HEK293 (cell line): ENCODE measurements at regions not wholly inside any gene's neighbourhood (a gene's known extent, or its start where the extent isn't known, plus 50 kb on each side); places are given as distances from the start of the nearest gene placed in this dataset.

Experiments used
- CTCF ChIA-PET: fragments of 350-600 bp; formaldehyde crosslinking; extraction: SDS; loops from one replicate; lab custom pipeline; 2021; ENCODE audit warnings: antibody characterized with exemption; lab: Yijun Ruan, JAX
- POLR2A ChIA-PET: fragments of 300-600 bp; formaldehyde crosslinking; extraction: SDS; loops from one replicate; lab custom pipeline; 2020; ENCODE audit warnings: antibody characterized with exemption, inconsistent platforms; lab: Yijun Ruan, JAX
- H3K27ac ChIP-seq: fragments of 200-500 bp; sonication (Bioruptor generic); 2 replicates; pipeline ENCODE4 v1.5.1; 2014; ENCODE audit warnings: low read depth, low read length, control low read depth, inconsistent platforms; ENCODE audit errors: extremely low read depth
- H3K36me3 ChIP-seq, 2 experiments: fragments of 200-500 bp in 1 of 2; sonication (Bioruptor generic) in 1 of 2; 1 replicate in 1 of 2; 2 replicates in 1 of 2; pipeline ENCODE4 v1.5.1; 2014 to 2017; ENCODE audit warnings: inconsistent platforms in 2 of 2, low read length in 2 of 2; ENCODE audit not compliant: control insufficient read depth in 2 of 2, insufficient read depth in 1 of 2
- H3K4me1 ChIP-seq: fragments of 200-500 bp; sonication (Bioruptor generic); 2 replicates; pipeline ENCODE4 v1.5.1; 2014; ENCODE audit warnings: mild to moderate bottlenecking, low read length, inconsistent platforms; ENCODE audit not compliant: control insufficient read depth, insufficient read depth
- H3K4me3 ChIP-seq: 2 replicates; pipeline ENCODE4 v1.5.1; 2011; ENCODE audit warnings: low read depth, mild to moderate bottlenecking, control low read depth, low read length, moderate library complexity
- H3K9me3 ChIP-seq: fragments of 200-500 bp; sonication (Bioruptor generic); 2 replicates; pipeline ENCODE4 v1.5.1; 2014; ENCODE audit warnings: low read depth, low read length, inconsistent platforms; ENCODE audit not compliant: control insufficient read depth, insufficient read depth
- KLF10 ChIP-seq: fragments of 450-650 bp; IDR thresholded peaks from 2 replicates; pipeline ENCODE4 v1.5.1; 2018; ENCODE audit warnings: missing biosample characterization, mild to moderate bottlenecking, missing genetic modification characterization
- KLF9 ChIP-seq: fragments of 450-650 bp; formaldehyde crosslinking; IDR thresholded peaks from 2 replicates; pipeline ENCODE4 v1.5.1; 2016; ENCODE audit warnings: missing biosample characterization, missing genetic modification characterization, low read depth
- MZF1 ChIP-seq: fragments of 450-650 bp; formaldehyde crosslinking; IDR thresholded peaks from 2 replicates; pipeline ENCODE4 v1.5.1; 2017; ENCODE audit warnings: missing biosample characterization, missing genetic modification characterization, borderline replicate concordance
- REPIN1 ChIP-seq: fragments of 450-650 bp; formaldehyde crosslinking; IDR thresholded peaks from 2 replicates; pipeline ENCODE4 v1.5.1; 2017; ENCODE audit warnings: missing biosample characterization, missing genetic modification characterization, low read depth
- ZBTB1 ChIP-seq: fragments of 450-650 bp; formaldehyde crosslinking; IDR thresholded peaks from 2 replicates; pipeline ENCODE4 v1.5.1; 2016; ENCODE audit warnings: missing biosample characterization, missing genetic modification characterization
- ZFP41 ChIP-seq: fragments of 450-650 bp; formaldehyde crosslinking; IDR thresholded peaks from 2 replicates; pipeline ENCODE4 v1.5.1; 2016; ENCODE audit warnings: missing biosample characterization, missing genetic modification characterization, borderline replicate concordance
- ZNF175 ChIP-seq: fragments of 450-650 bp; formaldehyde crosslinking; IDR thresholded peaks from 2 replicates; pipeline ENCODE4 v1.5.1; 2016; ENCODE audit warnings: missing biosample characterization, missing genetic modification characterization
- ZNF23 ChIP-seq: fragments of 450-650 bp; formaldehyde crosslinking; IDR thresholded peaks from 2 replicates; pipeline ENCODE4 v1.5.1; 2016; ENCODE audit warnings: missing biosample characterization, missing genetic modification characterization, borderline replicate concordance
- ZNF239 ChIP-seq: fragments of 450-650 bp; formaldehyde crosslinking; IDR thresholded peaks from 2 replicates; pipeline ENCODE4 v1.5.1; 2016; ENCODE audit warnings: missing biosample characterization, missing genetic modification characterization
- ZNF248 ChIP-seq: fragments of 450-650 bp; formaldehyde crosslinking; IDR thresholded peaks from 2 replicates; pipeline ENCODE4 v1.5.1; 2017; ENCODE audit warnings: missing biosample characterization, missing genetic modification characterization
- ZNF514 ChIP-seq: fragments of 450-650 bp; formaldehyde crosslinking; IDR thresholded peaks from 2 replicates; pipeline ENCODE4 v1.5.1; 2016; ENCODE audit warnings: missing biosample characterization, missing genetic modification characterization
- ZNF654 ChIP-seq: fragments of 450-650 bp; formaldehyde crosslinking; IDR thresholded peaks from 2 replicates; pipeline ENCODE4 v1.5.1; 2016; ENCODE audit warnings: low read depth, missing biosample characterization, missing genetic modification characterization
- ZNF658 ChIP-seq: fragments of 450-650 bp; formaldehyde crosslinking; IDR thresholded peaks from 2 replicates; pipeline ENCODE4; 2016; ENCODE audit warnings: missing biosample characterization, missing genetic modification characterization
- ZNF830 ChIP-seq: fragments of 450-650 bp; IDR thresholded peaks from 2 replicates; pipeline ENCODE4 v1.5.0; 2018; ENCODE audit warnings: missing biosample characterization, missing genetic modification characterization, low read depth, mild to moderate bottlenecking, moderate library complexity
- ZSCAN4 ChIP-seq: fragments of 450-650 bp; formaldehyde crosslinking; IDR thresholded peaks from 2 replicates; pipeline ENCODE4 v1.5.1; 2017; ENCODE audit warnings: missing biosample characterization, missing genetic modification characterization
- TF ChIP-seq, protein P1 (sequence below): fragments of 450-650 bp; formaldehyde crosslinking; IDR thresholded peaks from 2 replicates; pipeline ENCODE4 v1.5.1; 2016; ENCODE audit warnings: missing biosample characterization, missing genetic modification characterization
- TF ChIP-seq, protein P2 (sequence below): fragments of 450-650 bp; formaldehyde crosslinking; IDR thresholded peaks from 2 replicates; pipeline ENCODE4 v1.5.1; 2016; ENCODE audit warnings: missing biosample characterization, missing genetic modification characterization
- TF ChIP-seq, protein P3 (sequence below): fragments of 450-650 bp; formaldehyde crosslinking; IDR thresholded peaks from 2 replicates; pipeline ENCODE4 v1.5.1; 2016; ENCODE audit warnings: missing biosample characterization, missing genetic modification characterization

- Histone ChIP-seq H3K4me3 (no peak overlapping the region), H3K4me1 (no peaks in the 10 kb centered on the region), H3K27ac (no peak overlapping the region), H3K9me3 (no peaks in the 10 kb centered on the region), H3K36me3 (no peaks in the 10 kb centered on the region)
- TF ChIP-seq ZNF23 (tag by site-specific recombination) = no peak
- TF ChIP-seq, protein P1, sequence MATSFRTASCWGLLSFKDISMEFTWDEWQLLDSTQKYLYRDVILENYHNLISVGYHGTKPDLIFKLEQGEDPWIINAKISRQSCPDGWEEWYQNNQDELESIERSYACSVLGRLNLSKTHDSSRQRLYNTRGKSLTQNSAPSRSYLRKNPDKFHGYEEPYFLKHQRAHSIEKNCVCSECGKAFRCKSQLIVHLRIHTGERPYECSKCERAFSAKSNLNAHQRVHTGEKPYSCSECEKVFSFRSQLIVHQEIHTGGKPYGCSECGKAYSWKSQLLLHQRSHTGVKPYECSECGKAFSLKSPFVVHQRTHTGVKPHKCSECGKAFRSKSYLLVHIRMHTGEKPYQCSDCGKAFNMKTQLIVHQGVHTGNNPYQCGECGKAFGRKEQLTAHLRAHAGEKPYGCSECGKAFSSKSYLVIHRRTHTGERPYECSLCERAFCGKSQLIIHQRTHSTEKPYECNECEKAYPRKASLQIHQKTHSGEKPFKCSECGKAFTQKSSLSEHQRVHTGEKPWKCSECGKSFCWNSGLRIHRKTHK (tag by site-specific recombination) = no peak
- no peak for TF ChIP-seq ZNF514 (tag by site-specific recombination)
- TF ChIP-seq ZNF248 (tag by site-specific recombination) = no peak
- no peak for TF ChIP-seq KLF10
- no peak for TF ChIP-seq REPIN1 (tag by site-specific recombination)
- TF ChIP-seq, protein P2, sequence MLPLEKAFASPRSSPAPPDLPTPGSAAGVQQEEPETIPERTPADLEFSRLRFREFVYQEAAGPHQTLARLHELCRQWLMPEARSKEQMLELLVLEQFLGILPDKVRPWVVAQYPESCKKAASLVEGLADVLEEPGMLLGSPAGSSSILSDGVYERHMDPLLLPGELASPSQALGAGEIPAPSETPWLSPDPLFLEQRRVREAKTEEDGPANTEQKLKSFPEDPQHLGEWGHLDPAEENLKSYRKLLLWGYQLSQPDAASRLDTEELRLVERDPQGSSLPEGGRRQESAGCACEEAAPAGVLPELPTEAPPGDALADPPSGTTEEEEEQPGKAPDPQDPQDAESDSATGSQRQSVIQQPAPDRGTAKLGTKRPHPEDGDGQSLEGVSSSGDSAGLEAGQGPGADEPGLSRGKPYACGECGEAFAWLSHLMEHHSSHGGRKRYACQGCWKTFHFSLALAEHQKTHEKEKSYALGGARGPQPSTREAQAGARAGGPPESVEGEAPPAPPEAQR (tag by site-specific recombination) = no peak
- TF ChIP-seq ZNF175 (tag by site-specific recombination) = no peak
- no peak for TF ChIP-seq ZNF239
- TF ChIP-seq ZNF830 (tag by site-specific recombination) = no peak
- TF ChIP-seq KLF9 (tag by site-specific recombination) = no peak
- no peak for TF ChIP-seq ZSCAN4 (tag by site-specific recombination)
- no peak for TF ChIP-seq ZFP41 (tag by site-specific recombination)
- no peak for TF ChIP-seq ZNF654 (tag by site-specific recombination)
- CTCF ChIA-PET = interaction anchor here (1.5 kb wide), 1 partner anchor 14 kb away, joined by 5 read pairs; no protein-coding TSS in a partner anchor
- POLR2A ChIA-PET = no interaction called here
Measured at GRCh38 chr5:164518067-164518740, 1012.8 kb downstream of the MAT2B start.

DNA sequence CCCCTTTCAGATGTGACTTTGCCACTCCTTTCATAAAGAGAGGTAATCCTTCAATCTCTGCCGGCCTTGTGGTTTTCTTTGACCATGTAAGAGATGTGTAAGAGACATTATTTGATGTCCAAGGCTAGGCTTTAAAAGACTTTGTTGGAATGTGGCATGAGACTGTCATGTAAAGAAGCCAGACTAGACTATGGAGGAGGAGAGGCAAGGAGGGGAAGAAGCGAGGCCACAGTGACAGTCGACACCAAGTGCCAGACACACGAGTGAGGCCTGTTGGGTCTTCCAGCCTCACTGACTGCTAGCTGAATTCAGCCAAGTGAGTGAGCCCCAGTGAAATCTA lies 1013.3 kb downstream of the MAT2B start:
- Histone ChIP-seq H3K36me3 (no peaks in the 10 kb centered on the region), H3K27ac (no peak overlapping the region), H3K4me3 (no peak overlapping the region), H3K9me3 (no peaks in the 10 kb centered on the region), H3K4me1 (no peaks in the 10 kb centered on the region)
- TF ChIP-seq, protein P3, sequence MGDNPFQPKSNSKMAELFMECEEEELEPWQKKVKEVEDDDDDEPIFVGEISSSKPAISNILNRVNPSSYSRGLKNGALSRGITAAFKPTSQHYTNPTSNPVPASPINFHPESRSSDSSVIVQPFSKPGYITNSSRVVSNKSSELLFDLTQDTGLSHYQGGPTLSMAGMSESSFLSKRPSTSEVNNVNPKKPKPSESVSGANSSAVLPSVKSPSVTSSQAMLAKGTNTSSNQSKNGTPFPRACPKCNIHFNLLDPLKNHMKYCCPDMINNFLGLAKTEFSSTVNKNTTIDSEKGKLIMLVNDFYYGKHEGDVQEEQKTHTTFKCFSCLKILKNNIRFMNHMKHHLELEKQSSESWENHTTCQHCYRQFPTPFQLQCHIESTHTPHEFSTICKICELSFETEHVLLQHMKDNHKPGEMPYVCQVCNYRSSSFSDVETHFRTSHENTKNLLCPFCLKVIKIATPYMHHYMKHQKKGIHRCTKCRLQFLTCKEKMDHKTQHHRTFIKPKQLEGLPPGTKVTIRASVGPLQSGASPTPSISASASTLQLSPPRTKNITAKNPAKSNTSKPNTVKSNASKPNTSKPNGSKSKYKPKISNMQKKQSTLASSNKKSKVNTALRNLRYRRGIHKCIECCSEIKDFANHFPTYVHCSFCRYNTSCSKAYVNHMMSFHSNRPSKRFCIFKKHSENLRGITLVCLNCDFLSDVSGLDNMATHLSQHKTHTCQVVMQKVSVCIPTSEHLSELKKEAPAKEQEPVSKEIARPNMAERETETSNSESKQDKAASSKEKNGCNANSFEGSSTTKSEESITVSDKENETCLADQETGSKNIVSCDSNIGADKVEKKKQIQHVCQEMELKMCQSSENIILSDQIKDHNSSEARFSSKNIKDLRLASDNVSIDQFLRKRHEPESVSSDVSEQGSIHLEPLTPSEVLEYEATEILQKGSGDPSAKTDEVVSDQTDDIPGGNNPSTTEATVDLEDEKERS (tag by site-specific recombination) = no peak
- TF ChIP-seq ZNF658 (tag by site-specific recombination) (no peak), MZF1 (tag by site-specific recombination) (no peak), ZBTB1 (tag by site-specific recombination) (no peak)
- ChIA-PET CTCF (interaction anchor here (1.5 kb wide), 1 partner anchor 14 kb away, joined by 5 read pairs; no protein-coding TSS in a partner anchor), POLR2A (no interaction called here)
